IMR-90 (cell line): ENCODE measurements at regions not wholly inside any gene's neighbourhood (a gene's known extent, or its start where the extent isn't known, plus 50 kb on each side); places are given as distances from the start of the nearest gene placed in this dataset.

Experiments
- BHLHE40 ChIP-seq: fragments of 150-350 bp; IDR thresholded peaks from 2 replicates; pipeline ENCODE4 v1.6.1; 2016; ENCODE audit warnings: mild to moderate bottlenecking, low read depth, low read length
- CEBPB ChIP-seq: IDR thresholded peaks from 2 replicates; pipeline ENCODE4 v1.6.1; 2012; ENCODE audit warnings: low read depth, low read length, improper control_type of control experiment
- CTCF ChIP-seq: conservative IDR thresholded peaks from 2 replicates; pipeline ENCODE4 v1.5.1; 2012; ENCODE audit warnings: mild to moderate bottlenecking, low read depth, low read length, improper control_type of control experiment
- MAZ ChIP-seq: IDR thresholded peaks from 2 replicates; pipeline ENCODE4 v1.6.1; 2012; ENCODE audit warnings: low read depth, mild to moderate bottlenecking, low read length, improper control_type of control experiment, moderate library complexity, borderline replicate concordance
- POLR2A ChIP-seq: IDR thresholded peaks from 2 replicates; pipeline ENCODE4 v1.6.1; 2012; ENCODE audit warnings: mild to moderate bottlenecking, low read depth, low read length
- RAD21 ChIP-seq: IDR thresholded peaks from 2 replicates; pipeline ENCODE4 v1.6.1; 2012; ENCODE audit warnings: low read length, improper control_type of control experiment
- RFX5 ChIP-seq: IDR thresholded peaks from 2 replicates; pipeline ENCODE4 v1.8.0; 2012; ENCODE audit warnings: low read depth, mild to moderate bottlenecking, low read length, moderate library complexity
- SMC3 ChIP-seq: fragments of 150-350 bp; IDR thresholded peaks from 2 replicates; pipeline ENCODE4 v1.6.1; 2016; ENCODE audit warnings: low read depth, mild to moderate bottlenecking, antibody characterized with exemption, low read length, moderate library complexity
- TF ChIP-seq, protein P1 (sequence below): fragments of 150-350 bp; IDR thresholded peaks from 2 replicates; pipeline ENCODE4 v1.6.1; 2017; ENCODE audit warnings: mild to moderate bottlenecking, antibody characterized with exemption, low read length, low read depth

DNA sequence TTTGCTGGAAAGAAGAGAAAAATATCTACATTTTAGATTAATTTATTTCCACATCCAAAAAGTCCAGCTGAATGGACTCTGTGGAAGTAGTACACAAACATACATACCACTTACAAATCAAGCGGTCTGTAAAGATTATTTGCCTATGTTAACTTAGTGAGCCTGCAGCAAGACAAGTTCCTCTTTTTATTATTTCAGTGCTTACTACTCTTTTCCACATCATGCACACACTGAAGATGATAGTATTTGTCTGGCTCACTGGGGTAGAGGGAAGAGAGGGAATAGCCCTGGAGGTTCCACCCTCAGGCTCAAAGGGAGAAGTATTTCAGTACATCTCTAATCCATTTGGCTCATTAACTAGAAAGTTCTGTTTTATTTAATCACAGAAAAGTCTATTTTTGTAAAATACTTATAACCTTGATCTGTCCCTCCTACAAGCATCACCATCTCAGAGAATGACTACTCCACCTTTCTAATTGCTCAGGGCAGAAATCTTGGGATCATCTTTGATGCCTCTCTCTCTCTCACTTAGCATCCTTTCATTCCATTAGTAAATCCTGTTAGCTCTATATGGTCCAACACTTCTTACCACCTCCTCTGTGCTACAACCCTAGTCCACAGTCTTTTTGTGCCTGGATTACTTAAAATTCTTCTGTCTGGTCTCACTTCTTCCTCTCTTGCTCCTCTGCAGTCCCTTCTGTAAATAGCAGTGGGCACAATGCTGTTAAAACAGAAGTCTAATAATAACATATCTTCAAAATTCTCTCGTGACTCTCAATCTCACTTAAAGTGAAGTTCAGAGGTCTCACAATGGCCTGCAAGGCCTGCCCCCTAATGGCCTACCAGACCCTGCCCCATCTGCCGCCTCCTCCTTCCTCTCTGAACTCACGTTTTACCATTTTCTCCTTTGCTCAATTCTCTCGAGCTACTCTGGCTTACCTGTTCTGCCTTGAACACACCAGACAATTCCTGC, 64.3 kb upstream of the CCDC6 start:
- no peak for TF ChIP-seq CTCF
- no peak for TF ChIP-seq BHLHE40
- no peak for TF ChIP-seq POLR2A
- no peak for TF ChIP-seq RAD21
- no peak for TF ChIP-seq CEBPB
- TF ChIP-seq, protein P1, sequence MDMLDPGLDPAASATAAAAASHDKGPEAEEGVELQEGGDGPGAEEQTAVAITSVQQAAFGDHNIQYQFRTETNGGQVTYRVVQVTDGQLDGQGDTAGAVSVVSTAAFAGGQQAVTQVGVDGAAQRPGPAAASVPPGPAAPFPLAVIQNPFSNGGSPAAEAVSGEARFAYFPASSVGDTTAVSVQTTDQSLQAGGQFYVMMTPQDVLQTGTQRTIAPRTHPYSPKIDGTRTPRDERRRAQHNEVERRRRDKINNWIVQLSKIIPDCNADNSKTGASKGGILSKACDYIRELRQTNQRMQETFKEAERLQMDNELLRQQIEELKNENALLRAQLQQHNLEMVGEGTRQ: no peak
- TF ChIP-seq RFX5: no peak
- TF ChIP-seq SMC3: no peak
- no peak for TF ChIP-seq MAZ
